ENCODE measurements at regions not wholly inside any gene's neighbourhood (a gene's known extent, or its start where the extent isn't known, plus 50 kb on each side); places are given as distances from the start of the nearest gene placed in this dataset.

GRCh38 chr13:107753748-107754147 lies 461.6 kb downstream of the LIG4 start:
- Histone ChIP-seq H3K9ac (no peak overlapping the region), H3K9me3 (no peaks in the 10 kb centered on the region), H3K36me3 (replicated peaks in 1 of 2; ENCODE audit: control insufficient read depth in 1 of 2, insufficient read depth in 2 of 2, low read length in 1 of 2) (no peaks in the 10 kb centered on the region), H2AFZ (ENCODE audit: low read depth) (no peak overlapping the region), H3F3A (replicated peaks; ENCODE audit: insufficient read depth) (peaks cover 15% of the 10 kb centered on the region), H3K9me2 (no peaks in the 10 kb centered on the region), H3K4me3 (ENCODE audit: low read depth in 2 of 2, low read length in 1 of 2) (no peak overlapping the region), H3K27me3 (ENCODE audit: insufficient read depth) (no peaks in the 10 kb centered on the region), H3K27ac (ENCODE audit: low read depth in 2 of 2, low read length in 1 of 2) (peak overlapping the region in 1 of 2 experiments; percentile 4; a peak in 2 of 4 replicates), H4K20me1 (ENCODE audit: insufficient read depth) (no peaks in the 10 kb centered on the region), H3K79me2 (ENCODE audit: insufficient read depth) (peaks cover 45% of the 10 kb centered on the region), H3K4me1 (ENCODE audit: control insufficient read depth in 1 of 2, insufficient read depth in 2 of 2, low read depth in 1 of 2, low read length in 1 of 2) (peaks cover 0 to 8% of the 10 kb centered on the region in 2 experiments; a peak in 2 of 4 replicates), H3K4me2 (no peak overlapping the region)
- CTCF ChIA-PET, result interaction anchor here (1.5 kb wide), 1 partner anchor 35 kb away, joined by 4 read pairs; no protein-coding TSS in a partner anchor
- no peak for TF ChIP-seq NRF1 (IDR thresholded peaks at IDR 0.05; ENCODE audit: low read depth, low read length)
- TF ChIP-seq GATA2 (CRISPR knock-in tag; IDR thresholded peaks at IDR 0.05), result 0 out of 2 replicates have a peak, but pooled peaks have one; percentile 3
- TF ChIP-seq MXI1 (IDR thresholded peaks at IDR 0.05; ENCODE audit: low read depth, low read length), result peak; percentile 58; the same call in 1 of the 2 replicates
- TF ChIP-seq, protein P1, sequence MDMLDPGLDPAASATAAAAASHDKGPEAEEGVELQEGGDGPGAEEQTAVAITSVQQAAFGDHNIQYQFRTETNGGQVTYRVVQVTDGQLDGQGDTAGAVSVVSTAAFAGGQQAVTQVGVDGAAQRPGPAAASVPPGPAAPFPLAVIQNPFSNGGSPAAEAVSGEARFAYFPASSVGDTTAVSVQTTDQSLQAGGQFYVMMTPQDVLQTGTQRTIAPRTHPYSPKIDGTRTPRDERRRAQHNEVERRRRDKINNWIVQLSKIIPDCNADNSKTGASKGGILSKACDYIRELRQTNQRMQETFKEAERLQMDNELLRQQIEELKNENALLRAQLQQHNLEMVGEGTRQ (IDR thresholded peaks at IDR 0.05; ENCODE audit: borderline replicate concordance, low read depth, low read length), result no peak
- peak; percentile 23 for DNase-seq
- POLR2A ChIA-PET, result no interaction called here
- 50% methylated on average over 3 of the region's 3 CpGs for WGBS (ENCODE audit: low lambda C conversion rate)

- 95% methylated on average over 4 of the region's 4 CpGs for WGBS (ENCODE audit: low lambda C conversion rate)
- DNase-seq, result no peak
- peak overlapping the region in 1 of 2 experiments; percentile 16; a peak in 1 of 4 replicates for H3K27ac ChIP-seq (ENCODE audit: low read depth in 2 of 2, low read length in 1 of 2)
Measured at GRCh38 chr13:107753291-107753690, 462.0 kb downstream of the LIG4 start.

More at GRCh38 chr13:107753291-107753690, 462.0 kb downstream of the LIG4 start:
- H4K20me1 ChIP-seq (ENCODE audit: insufficient read depth), result no peaks in the 10 kb centered on the region
- POLR2A ChIA-PET, result no interaction called here
- H3K9me2 ChIP-seq, result no peaks in the 10 kb centered on the region
- H3K4me1 ChIP-seq (ENCODE audit: control insufficient read depth in 1 of 2, insufficient read depth in 2 of 2, low read depth in 1 of 2, low read length in 1 of 2), result peaks cover 0 to 8% of the 10 kb centered on the region in 2 experiments; a peak in 2 of 4 replicates
- H3K79me2 ChIP-seq (ENCODE audit: insufficient read depth), result peaks cover 41% of the 10 kb centered on the region
- no peaks in the 10 kb centered on the region for H3K27me3 ChIP-seq (ENCODE audit: insufficient read depth)
- peaks cover 20% of the 10 kb centered on the region for H3F3A ChIP-seq (replicated peaks; ENCODE audit: insufficient read depth)
- H3K9me3 ChIP-seq, result no peaks in the 10 kb centered on the region
- no peak overlapping the region for H3K4me3 ChIP-seq (ENCODE audit: low read depth in 2 of 2, low read length in 1 of 2)
- H2AFZ ChIP-seq (ENCODE audit: low read depth), result no peak overlapping the region
- H3K4me2 ChIP-seq, result no peak overlapping the region
- no peak overlapping the region for H3K9ac ChIP-seq
- no peaks in the 10 kb centered on the region for H3K36me3 ChIP-seq (replicated peaks in 1 of 2; ENCODE audit: control insufficient read depth in 1 of 2, insufficient read depth in 2 of 2, low read length in 1 of 2)
- TF ChIP-seq CHD2 (IDR thresholded peaks at IDR 0.05; ENCODE audit: low read length, partially characterized antibody) (no peak), SMC3 (IDR thresholded peaks at IDR 0.05; ENCODE audit: low read depth, low read length) (no peak), RFX5 (IDR thresholded peaks at IDR 0.05; ENCODE audit: low read length) (no peak), FOSL2 (IDR thresholded peaks at IDR 0.05; ENCODE audit: borderline replicate concordance, low read depth) (no peak), USF1 (IDR thresholded peaks at IDR 0.05; ENCODE audit: borderline replicate concordance, low read depth) (no peak), NFIC (IDR thresholded peaks at IDR 0.05; ENCODE audit: borderline replicate concordance) (no peak), NRF1 (IDR thresholded peaks at IDR 0.05; ENCODE audit: low read depth, low read length) (no peak), JUND (IDR thresholded peaks at IDR 0.05) (no peak), GATA2 (CRISPR knock-in tag; IDR thresholded peaks at IDR 0.05) (no peak), MAX (IDR thresholded peaks at IDR 0.05; ENCODE audit: low read depth) (no peak), EZH2phosphoT487 (IDR thresholded peaks at IDR 0.05; ENCODE audit: borderline replicate concordance, low read depth) (no peak), IRF3 (IDR thresholded peaks at IDR 0.05; ENCODE audit: low read depth, low read length) (no peak), RXRA (IDR thresholded peaks at IDR 0.05; ENCODE audit: borderline replicate concordance, low read depth) (no peak), POLR2AphosphoS5 (IDR thresholded peaks at IDR 0.05; ENCODE audit: low read depth, low read length) (no peak)
- CTCF ChIA-PET, result no interaction called here
